Gastrocnemius medialis (tissue), 4 donors: ENCODE measurements at regions not wholly inside any gene's neighbourhood (a gene's known extent, or its start where the extent isn't known, plus 50 kb on each side); places are given as distances from the start of the nearest gene placed in this dataset.

Source experiments
- ATAC-seq, 2 donors: fragments of 150-250 bp; one replicate each; pipeline ENCODE4 v1.9.1; 2016
- DNase-seq, 2 donors: peaks; one replicate each; pipeline ENCODE4 v3.0.0-alpha.2; 2019
- H3K27ac ChIP-seq, 4 donors: fragments of 200-600 bp; sonication (generic); 1 replicate in 1 of 4; 2 replicates in 3 of 4; pipeline ENCODE4 v1.5.1; 2016 to 2018; ENCODE audit warnings: mild to moderate bottlenecking in 2 of 4, moderate library complexity in 1 of 4
- H3K27me3 ChIP-seq, 3 donors: fragments of 200-600 bp; sonication (generic) in 2 of 3; 1 replicate in 1 of 3; 2 replicates in 2 of 3; pipeline versions ENCODE4 v1.5.1 to v1.6.0; 2016 to 2019; ENCODE audit warnings: mild to moderate bottlenecking in 1 of 3, moderate library complexity in 1 of 3
- H3K36me3 ChIP-seq, 2 donors: fragments of 200-600 bp; sonication (generic) in 1 of 2; one replicate each; pipeline ENCODE4 v1.5.1; 2017 to 2018
- H3K4me1 ChIP-seq, 2 donors: fragments of 200-600 bp; sonication (generic) in 1 of 2; one replicate each; pipeline ENCODE4 v1.5.1; 2016 to 2017; ENCODE audit warnings: mild to moderate bottlenecking in 2 of 2
- H3K4me3 ChIP-seq, 4 donors: fragments of 200-600 bp; sonication (generic) in 3 of 4; 1 replicate in 1 of 4; 2 replicates in 3 of 4; pipeline ENCODE4 v1.5.1; 2016 to 2019; ENCODE audit warnings: mild to moderate bottlenecking in 2 of 4
- H3K9me3 ChIP-seq, 3 donors: fragments of 200-600 bp; sonication (generic) in 2 of 3; 1 replicate in 1 of 3; 2 replicates in 2 of 3; pipeline ENCODE4 v1.5.1; 2016 to 2019
- CTCF ChIP-seq, 5 experiments: fragments of 450-650 bp in 3 of 5; fragments of 200-600 bp in 2 of 5; sonication (generic) in 2 of 5; IDR thresholded peaks in 4 of 5; conservative IDR thresholded peaks in 1 of 5; 1 replicate in 4 of 5; 2 replicates in 1 of 5; pipeline ENCODE4 v1.5.1; 2016 to 2019; ENCODE audit warnings: antibody characterized with exemption in 5 of 5, mild to moderate bottlenecking in 3 of 5, moderate library complexity in 3 of 5
- POLR2A ChIP-seq, 2 donors: fragments of 450-650 bp; IDR thresholded peaks; one replicate each; pipeline ENCODE4 v1.6.1; 2017; ENCODE audit warnings: antibody characterized with exemption in 2 of 2, mild to moderate bottlenecking in 2 of 2, moderate library complexity in 2 of 2
- in situ Hi-C, 4 donors: fragments of 200-750 bp; cut with MboI; loops; one replicate each; pipeline versions ENCODE4 v1.15.0 to v1.8.0; 2017; ENCODE audit warnings: low sequenced_read_pairs in 4 of 4
- intact Hi-C: fragments of 100-400 bp; cut with DNase I; formaldehyde crosslinking; loops from one replicate; pipeline ENCODE4 v1.15.1; 2023; ENCODE audit warnings: low total_unique reads

GRCh38 chr18:40751186-40751585 lies 1203.8 kb upstream of the PIK3C3 start:
- no peak overlapping the region for H3K4me3 ChIP-seq
- intact Hi-C loops, result no loop called here
- no peaks in the 10 kb centered on the region for H3K27me3 ChIP-seq
- no peak overlapping the region for H3K27ac ChIP-seq
- ATAC-seq (no peak), DNase-seq (no peak)
- H3K4me1 ChIP-seq, result no peaks in the 10 kb centered on the region
- in situ Hi-C loops, result no loop called here
- no peaks in the 10 kb centered on the region for H3K36me3 ChIP-seq
- no peak for TF ChIP-seq CTCF (IDR thresholded peaks at IDR 0.05 in 4 of 5, conservative IDR thresholded peaks at IDR 0.05 in 1 of 5)
- no peak for TF ChIP-seq POLR2A (IDR thresholded peaks at IDR 0.05)
- no peaks in the 10 kb centered on the region for H3K9me3 ChIP-seq

GRCh38 chr18:40739029-40739428 lies 1216.0 kb upstream of the PIK3C3 start:
- Histone ChIP-seq H3K36me3 (no peaks in the 10 kb centered on the region), H3K27me3 (no peaks in the 10 kb centered on the region), H3K27ac (no peak overlapping the region), H3K9me3 (no peaks in the 10 kb centered on the region), H3K4me3 (no peak overlapping the region), H3K4me1 (no peaks in the 10 kb centered on the region)
- DNase-seq (no peak), ATAC-seq (no peak)
- intact Hi-C loops, result no loop called here
- TF ChIP-seq CTCF (IDR thresholded peaks at IDR 0.05 in 4 of 5, conservative IDR thresholded peaks at IDR 0.05 in 1 of 5) (no peak), POLR2A (IDR thresholded peaks at IDR 0.05) (no peak)
- in situ Hi-C loops, result no loop called here

- TF ChIP-seq POLR2A (IDR thresholded peaks at IDR 0.05), result no peak
- Histone ChIP-seq H3K27ac (no peak overlapping the region), H3K27me3 (no peaks in the 10 kb centered on the region), H3K4me3 (no peak overlapping the region), H3K36me3 (no peaks in the 10 kb centered on the region), H3K9me3 (no peaks in the 10 kb centered on the region), H3K4me1 (no peaks in the 10 kb centered on the region)
- DNase-seq (no peak), ATAC-seq (no peak)
- in situ Hi-C loops (no loop called here), intact Hi-C loops (no loop called here)
These were observed 1216.6 kb upstream of the PIK3C3 start for GRCh38 chr18:40738321-40738880.

GRCh38 chr18:40708726-40709125 lies 1246.3 kb upstream of the PIK3C3 start:
- Histone ChIP-seq H3K27ac (no peak overlapping the region), H3K4me3 (no peak overlapping the region), H3K36me3 (no peaks in the 10 kb centered on the region), H3K27me3 (no peaks in the 10 kb centered on the region), H3K4me1 (no peaks in the 10 kb centered on the region), H3K9me3 (no peaks in the 10 kb centered on the region)
- intact Hi-C loops (no loop called here), in situ Hi-C loops (no loop called here)
- no peak for ATAC-seq
- no peak for DNase-seq
- TF ChIP-seq POLR2A (IDR thresholded peaks at IDR 0.05) (no peak), CTCF (IDR thresholded peaks at IDR 0.05 in 4 of 5, conservative IDR thresholded peaks at IDR 0.05 in 1 of 5) (no peak)

GRCh38 chr18:40707797-40708196 lies 1247.2 kb upstream of the PIK3C3 start:
- Histone ChIP-seq H3K36me3 (no peaks in the 10 kb centered on the region), H3K4me3 (no peak overlapping the region), H3K27ac (no peak overlapping the region), H3K4me1 (no peaks in the 10 kb centered on the region), H3K9me3 (no peaks in the 10 kb centered on the region), H3K27me3 (no peaks in the 10 kb centered on the region)
- TF ChIP-seq CTCF (IDR thresholded peaks at IDR 0.05 in 4 of 5, conservative IDR thresholded peaks at IDR 0.05 in 1 of 5) (no peak), POLR2A (IDR thresholded peaks at IDR 0.05) (no peak)
- no peak for ATAC-seq
- intact Hi-C loops, result no loop called here
- DNase-seq, result no peak
- in situ Hi-C loops, result no loop called here
